ENCODE measurements at regions not wholly inside any gene's neighbourhood (a gene's known extent, or its start where the extent isn't known, plus 50 kb on each side); places are given as distances from the start of the nearest gene placed in this dataset.

GRCh38 chr15:81849289-81849688 is 196.5 kb downstream of the MEX3B start:
- TF ChIP-seq TAF1 (IDR thresholded peaks at IDR 0.05; ENCODE audit: borderline replicate concordance, insufficient read depth, low read length) (no peak), POLR2AphosphoS5 (IDR thresholded peaks at IDR 0.05; ENCODE audit: low read depth, low read length) (no peak), SIN3A (IDR thresholded peaks at IDR 0.05; ENCODE audit: borderline replicate concordance, insufficient read depth, low read length) (no peak)

Data from PFSK-1 (cell line).